Heart left ventricle (tissue), 16 donors: ENCODE measurements at regions not wholly inside any gene's neighbourhood (a gene's known extent, or its start where the extent isn't known, plus 50 kb on each side); places are given as distances from the start of the nearest gene placed in this dataset.
A peak's percentile ranks its signal among the peaks of the same experiment; 100 is the strongest.
"Not testable (repeated sequence)": the region's sequence is repeated elsewhere in the genome, so short reads cannot be mapped to it uniquely, and the experiment has no call there.

ENCODE experiments used
- ATAC-seq, 4 donors: fragments of 200-7000 bp; cut with Tn5 transposase; one replicate each; pipeline ENCODE4 v1.9.1; 2020 to 2022; ENCODE audit warnings: moderate library complexity in 4 of 4, mild to moderate bottlenecking in 3 of 4, moderate number of reproducible peaks in 1 of 4
- DNase-seq, 5 donors: peaks; one replicate each; pipeline ENCODE4 v3.0.0-alpha.2; 2020
- H3K27ac ChIP-seq, 12 donors: fragments of 200-600 bp; sonication (generic) in 4 of 12; one replicate each; pipeline versions ENCODE4 v1.5.0 to v1.8.0; 2016 to 2022; ENCODE audit warnings: mild to moderate bottlenecking in 2 of 12
- H3K27me3 ChIP-seq, 9 donors: fragments of 200-600 bp; sonication (generic) in 2 of 9; one replicate each; pipeline versions ENCODE4 v1.5.1 to v1.8.0; 2016 to 2022; ENCODE audit warnings: mild to moderate bottlenecking in 3 of 9
- H3K36me3 ChIP-seq, 9 donors: fragments of 200-600 bp; sonication (generic) in 2 of 9; one replicate each; pipeline versions ENCODE4 v1.5.0 to v1.8.0; 2018 to 2022; ENCODE audit warnings: mild to moderate bottlenecking in 2 of 9
- H3K4me1 ChIP-seq, 12 donors: fragments of 200-600 bp; sonication (generic) in 4 of 12; one replicate each; pipeline versions ENCODE4 v1.5.0 to v1.8.0; 2016 to 2022; ENCODE audit warnings: mild to moderate bottlenecking in 3 of 12
- H3K4me3 ChIP-seq, 12 donors: fragments of 200-600 bp; sonication (generic) in 4 of 12; one replicate each; pipeline versions ENCODE4 v1.5.0 to v1.8.0; 2017 to 2022; ENCODE audit warnings: mild to moderate bottlenecking in 9 of 12, moderate library complexity in 4 of 12
- H3K9me3 ChIP-seq, 12 donors: fragments of 200-600 bp; sonication (generic) in 4 of 12; one replicate each; pipeline versions ENCODE4 v1.5.0 to v1.8.0; 2016 to 2022; ENCODE audit warnings: mild to moderate bottlenecking in 1 of 12
- CTCF ChIP-seq, 12 donors: fragments of 200-600 bp; sonication (generic) in 4 of 12; IDR thresholded peaks; one replicate each; pipeline versions ENCODE4 v1.5.0 to v1.8.0; 2018 to 2022; ENCODE audit warnings: antibody characterized with exemption in 12 of 12, mild to moderate bottlenecking in 5 of 12
- POLR2A ChIP-seq, 2 donors: fragments of 450-650 bp; IDR thresholded peaks; one replicate each; pipeline ENCODE4 v1.6.1; 2017; ENCODE audit warnings: antibody characterized with exemption in 2 of 2, mild to moderate bottlenecking in 2 of 2, moderate library complexity in 2 of 2
- WGBS, 4 donors: extraction: QIAGEN DNeasy Blood & Tissue Kit in 2 of 4; methylation state at CpG; one replicate each; pipeline versions ENCODE4 v1.1.5 to v1.1.7; 2013 to 2018; 5-methylcytosine and 5-hydroxymethylcytosine counted together
- intact Hi-C, 10 donors: fragments of 100-400 bp; cut with DNase I; formaldehyde crosslinking; loops; one replicate each; pipeline versions ENCODE4 v1.11.1 to v1.14.2; 2022
- donor health status: ischemic (EF 13 %, LVEDD 7.1; RV severe dilation, severe dysfunction).
- donor health status: healthy with polysubstance abuse.
- donor health status: DM: no; HTN: yes; CAD: no.
- donor health status: DM: no; HTN: no; CAD: no.
- donor health status: ischemic (EF 25% LVEDD 6.9; RV normal size, moderate dysfunction).
- donor health status: ischemic (EF 25% LVEDD 5.7; RV mildly dilated, moderate dysfunction).
- donor health status: healthy.
- donor health status: DM: yes; HTN: yes; CAD: no.
- donor health status: ischemic (EF 35%, LVEDD 5.7; RV mildly dilated, moderate dysfunction).
- donor health status: nonischemic (EF 11% LVEDD 7.7; RV severe dilation, severe dysfunction).
- donor health status: DM: yes; HTN: yes; CAD: no.
- donor health status: PGD.
- donor health status: ischemic (EF 29% LVEDD 5.4; RV normal size, mild dysfunction).
- donor health status: nonischemic (EF 23%, LVEDD 6.1; RV moderate dilation, normal function).

DNA sequence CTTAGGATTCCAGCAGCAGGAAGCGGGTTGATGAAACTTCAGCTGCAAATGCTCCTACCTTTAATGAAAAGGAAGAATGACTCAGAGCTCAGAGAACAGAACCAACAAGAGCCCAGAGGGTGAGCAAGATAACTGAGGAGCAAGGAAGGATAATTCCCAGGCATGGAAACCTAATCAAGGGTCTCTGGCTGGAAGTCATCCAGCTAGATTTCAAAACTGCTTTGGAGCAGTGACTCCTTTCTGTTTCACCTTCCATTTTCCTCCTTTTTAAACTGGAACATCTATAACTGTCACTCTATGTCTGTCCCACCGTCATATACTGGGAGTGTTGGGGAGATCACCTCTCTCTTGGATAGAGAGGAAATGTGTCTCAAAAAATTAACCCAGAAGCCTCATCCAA lies 148.4 kb upstream of the RAB6C start:
- TF ChIP-seq POLR2A (IDR thresholded peaks at IDR 0.05) (no peak), CTCF (IDR thresholded peaks at IDR 0.05) (no peak)
- H3K27ac ChIP-seq, result no peak overlapping the region
- intact Hi-C loops, result no loop called here
- WGBS, 4 donors, result 93 to 95% (median 94%) methylated on average over 2 of the region's 2 CpGs
- peaks cover 0 to 17% (median 2%) of the 10 kb centered on the region in 12 donors for H3K9me3 ChIP-seq
- ATAC-seq (no peak), DNase-seq (no peak)
- H3K36me3 ChIP-seq, result no peaks in the 10 kb centered on the region
- H3K4me3 ChIP-seq, result no peak overlapping the region
- no peaks in the 10 kb centered on the region for H3K4me1 ChIP-seq
- H3K27me3 ChIP-seq, result peaks cover 0 to 8% (median 0%) of the 10 kb centered on the region in 9 donors

DNA sequence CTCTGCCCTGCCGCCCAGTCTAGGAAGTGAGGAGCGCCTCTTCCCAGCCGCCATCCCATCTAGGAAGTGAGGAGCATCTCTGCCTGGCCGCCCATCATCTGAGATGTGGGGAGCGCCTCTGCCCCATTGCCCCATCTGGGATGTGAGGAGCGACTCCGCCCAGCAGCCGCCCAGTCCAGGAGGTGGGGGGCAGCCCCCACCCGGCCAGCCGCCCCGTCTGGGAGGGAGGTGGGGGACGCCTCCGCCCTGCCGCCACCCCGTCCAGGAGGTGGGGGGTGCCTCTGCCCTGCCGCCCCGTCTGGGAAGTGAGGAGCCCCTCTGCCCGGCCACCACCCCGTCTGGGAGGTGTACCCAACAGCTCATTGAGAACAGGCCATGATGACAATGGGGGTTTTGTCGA lies 146.0 kb upstream of the RAB6C start:
- DNase-seq, H3K27me3 ChIP-seq, intact Hi-C loops, H3K4me1 ChIP-seq, H3K4me3 ChIP-seq, H3K27ac ChIP-seq, H3K36me3 ChIP-seq, ATAC-seq: not testable (repeated sequence)
- peaks cover 0 to 17% (median 2%) of the 10 kb centered on the region in 12 donors for H3K9me3 ChIP-seq
- WGBS, 4 donors, result 83 to 96% (median 94%) methylated on average over 6 to 20 of the region's 20 CpGs

DNA sequence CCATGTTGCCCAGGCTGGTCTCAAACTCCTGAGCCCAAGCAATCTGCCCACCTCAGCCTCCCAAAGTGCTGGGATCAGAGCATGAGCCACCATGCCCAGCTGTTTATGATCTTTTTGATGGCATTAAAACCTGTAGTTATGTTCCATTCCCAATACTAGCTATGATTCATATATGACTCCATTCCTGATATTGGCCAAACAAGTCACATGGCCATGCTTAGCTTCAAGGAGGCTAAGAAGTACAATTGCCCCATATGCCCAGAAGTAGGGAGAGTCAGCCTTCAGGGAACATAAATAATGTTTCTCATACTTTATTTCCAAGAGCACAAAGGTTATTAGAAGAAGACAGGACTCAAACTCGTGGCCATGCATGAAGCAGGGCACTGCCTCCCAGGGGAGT lies 132.4 kb upstream of the RAB6C start:
- ATAC-seq (no peak), DNase-seq (no peak)
- Histone ChIP-seq H3K9me3 (peaks cover 0 to 6% (median 0%) of the 10 kb centered on the region in 12 donors), H3K4me3 (no peak overlapping the region), H3K4me1 (no peaks in the 10 kb centered on the region), H3K27me3 (no peaks in the 10 kb centered on the region), H3K27ac (no peak overlapping the region), H3K36me3 (no peaks in the 10 kb centered on the region)
- TF ChIP-seq CTCF (IDR thresholded peaks at IDR 0.05) (no peak), POLR2A (IDR thresholded peaks at IDR 0.05) (no peak)
- WGBS, 4 donors, result 44 to 69% (median 55%) methylated on average over 1 of the region's 1 CpG
- intact Hi-C loops, result loop anchor here in 1 of 10 donors (5.0 kb wide), 1 partner anchor 1110 kb away; no protein-coding TSS in a partner anchor

GRCh38 chr2:129849559-129850160 lies 129.8 kb upstream of the RAB6C start:
- Histone ChIP-seq H3K27me3 (no peaks in the 10 kb centered on the region), H3K9me3 (no peaks in the 10 kb centered on the region), H3K27ac (no peak overlapping the region), H3K4me1 (no peaks in the 10 kb centered on the region), H3K36me3 (no peaks in the 10 kb centered on the region), H3K4me3 (no peak overlapping the region)
- DNase-seq (no peak), ATAC-seq (peak in 3 of 4 donors; percentile 44 to 67 (median 58))
- TF ChIP-seq POLR2A (IDR thresholded peaks at IDR 0.05) (no peak), CTCF (IDR thresholded peaks at IDR 0.05) (peak; percentile 63 to 84 (median 74))
- intact Hi-C loops, result loop anchor here in 4 of 10 donors (2.0 to 10.0 kb wide), 5 partner anchors 1112 to 1675 kb away; no protein-coding TSS in a partner anchor
- 17 to 21% (median 19%) methylated on average over 6 of the region's 6 CpGs for WGBS, 4 donors
